ENCODE measurements at regions not wholly inside any gene's neighbourhood (a gene's known extent, or its start where the extent isn't known, plus 50 kb on each side); places are given as distances from the start of the nearest gene placed in this dataset.

DNA sequence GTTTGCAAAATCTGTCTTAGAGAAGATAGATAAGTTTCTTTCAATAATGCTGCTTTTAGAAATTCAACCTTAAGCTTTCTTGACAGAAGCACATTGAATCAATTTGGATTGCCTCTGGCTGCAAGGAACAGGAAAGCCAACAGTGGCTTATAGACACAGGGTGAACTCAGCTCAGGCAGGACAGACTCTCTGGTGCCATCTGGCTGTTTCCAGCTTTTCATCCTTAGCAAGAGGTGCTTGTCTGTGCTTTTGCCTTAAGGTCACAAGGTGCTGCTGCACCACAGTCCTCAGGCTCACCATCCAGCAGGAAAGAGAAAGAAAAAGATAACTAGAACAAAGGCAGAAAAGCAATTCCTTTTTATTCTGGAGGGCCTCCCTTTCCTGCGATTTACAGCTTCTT is 93.7 kb upstream of the ETS2 start:
- intact Hi-C loops (cut with DNase I), result no loop called here
- no peaks in the 10 kb centered on the region for H3K4me1 ChIP-seq
- TF ChIP-seq, protein P1, sequence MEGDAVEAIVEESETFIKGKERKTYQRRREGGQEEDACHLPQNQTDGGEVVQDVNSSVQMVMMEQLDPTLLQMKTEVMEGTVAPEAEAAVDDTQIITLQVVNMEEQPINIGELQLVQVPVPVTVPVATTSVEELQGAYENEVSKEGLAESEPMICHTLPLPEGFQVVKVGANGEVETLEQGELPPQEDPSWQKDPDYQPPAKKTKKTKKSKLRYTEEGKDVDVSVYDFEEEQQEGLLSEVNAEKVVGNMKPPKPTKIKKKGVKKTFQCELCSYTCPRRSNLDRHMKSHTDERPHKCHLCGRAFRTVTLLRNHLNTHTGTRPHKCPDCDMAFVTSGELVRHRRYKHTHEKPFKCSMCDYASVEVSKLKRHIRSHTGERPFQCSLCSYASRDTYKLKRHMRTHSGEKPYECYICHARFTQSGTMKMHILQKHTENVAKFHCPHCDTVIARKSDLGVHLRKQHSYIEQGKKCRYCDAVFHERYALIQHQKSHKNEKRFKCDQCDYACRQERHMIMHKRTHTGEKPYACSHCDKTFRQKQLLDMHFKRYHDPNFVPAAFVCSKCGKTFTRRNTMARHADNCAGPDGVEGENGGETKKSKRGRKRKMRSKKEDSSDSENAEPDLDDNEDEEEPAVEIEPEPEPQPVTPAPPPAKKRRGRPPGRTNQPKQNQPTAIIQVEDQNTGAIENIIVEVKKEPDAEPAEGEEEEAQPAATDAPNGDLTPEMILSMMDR (IDR thresholded peaks at IDR 0.05), result peak; percentile 33
- peaks cover 0 to 6% (median 0%) of the 10 kb centered on the region in 3 donors for H3K27me3 ChIP-seq (ENCODE audit: insufficient read depth in 3 of 3, low read length in 2 of 3)
- DNase-seq (no peak), ATAC-seq (no peak)
- 79 to 87% (median 85%) methylated on average over 1 of the region's 1 CpG for WGBS, 3 donors
- H3K4me3 ChIP-seq, result no peak overlapping the region
- H3K9me3 ChIP-seq, result no peaks in the 10 kb centered on the region
- H3K27ac ChIP-seq, result no peak overlapping the region
- H3K36me3 ChIP-seq (ENCODE audit: insufficient read depth in 1 of 2, low read depth in 1 of 2), result no peaks in the 10 kb centered on the region

DNA sequence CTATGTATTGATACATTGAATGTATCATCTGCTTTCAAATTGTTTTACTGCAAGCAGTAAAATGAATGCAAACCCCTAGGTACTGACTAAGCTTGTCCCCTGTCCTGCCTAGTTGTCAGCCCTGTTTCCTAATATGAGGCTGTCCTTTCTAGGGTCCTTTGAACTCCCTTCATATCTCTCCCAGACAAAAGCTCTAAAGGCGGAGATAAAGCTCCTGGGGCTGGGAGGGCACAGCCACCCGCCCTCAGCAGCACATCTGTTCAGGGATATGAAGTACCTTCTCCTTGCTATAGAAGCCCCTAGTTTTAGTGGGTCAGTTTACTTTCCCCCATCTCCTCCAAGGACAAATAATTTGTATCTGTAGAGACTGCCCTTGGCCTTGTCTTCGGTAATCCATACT is 93.1 kb upstream of the ETS2 start:
- intact Hi-C loops (cut with DNase I), result no loop called here
- TF ChIP-seq, protein P1 (IDR thresholded peaks at IDR 0.05), result no peak
- Histone ChIP-seq H3K36me3 (ENCODE audit: insufficient read depth in 1 of 2, low read depth in 1 of 2) (no peaks in the 10 kb centered on the region), H3K4me1 (no peaks in the 10 kb centered on the region), H3K9me3 (no peaks in the 10 kb centered on the region), H3K27ac (no peak overlapping the region), H3K4me3 (no peak overlapping the region), H3K27me3 (ENCODE audit: insufficient read depth in 3 of 3, low read length in 2 of 3) (peaks cover 0 to 6% (median 0%) of the 10 kb centered on the region in 3 donors)
- DNase-seq, result no peak
- ATAC-seq, result no peak
- 91 to 96% (median 96%) methylated on average over 3 of the region's 3 CpGs for WGBS, 3 donors

DNA sequence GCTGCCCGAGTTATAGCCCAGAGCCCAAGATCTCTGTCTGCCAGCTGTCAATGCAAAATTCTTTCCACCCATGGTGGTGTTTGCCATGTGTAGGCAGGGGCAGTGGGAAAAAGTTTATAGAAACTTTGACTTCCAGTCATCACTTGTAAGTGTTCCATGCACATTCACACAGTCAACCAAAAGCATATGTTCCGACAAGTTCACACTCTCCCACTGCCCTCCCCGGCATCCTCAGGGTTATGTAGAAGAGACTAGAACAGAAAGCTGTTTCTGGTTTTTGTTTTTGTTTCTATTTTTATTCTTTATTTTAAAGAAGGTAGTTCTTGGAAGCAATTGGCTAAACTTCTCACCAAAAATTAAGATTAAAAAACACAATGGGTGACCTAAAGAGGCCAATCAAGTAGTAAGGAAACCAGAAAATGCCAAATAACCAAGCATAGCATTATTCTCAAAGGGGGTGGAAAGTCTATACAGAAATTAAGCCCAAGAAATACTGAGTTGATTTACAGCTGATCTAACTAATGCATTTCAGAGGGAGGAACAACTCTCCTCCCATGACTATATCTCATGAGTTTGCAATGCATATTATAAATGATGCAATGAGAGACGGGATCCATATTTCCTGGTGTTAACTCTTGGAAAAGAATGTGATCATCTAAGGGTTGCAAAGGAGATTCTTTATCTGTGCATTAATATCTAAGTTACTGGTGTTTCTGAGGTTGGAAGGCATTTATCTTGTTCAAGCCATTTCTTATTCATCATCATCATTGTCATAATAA is 91.5 kb upstream of the ETS2 start:
- Histone ChIP-seq H3K27ac (no peak overlapping the region), H3K4me1 (no peaks in the 10 kb centered on the region), H3K27me3 (ENCODE audit: insufficient read depth in 3 of 3, low read length in 2 of 3) (no peaks in the 10 kb centered on the region), H3K4me3 (no peak overlapping the region), H3K36me3 (ENCODE audit: insufficient read depth in 1 of 2, low read depth in 1 of 2) (no peaks in the 10 kb centered on the region), H3K9me3 (no peaks in the 10 kb centered on the region)
- intact Hi-C loops (cut with DNase I), result no loop called here
- no peak for DNase-seq
- TF ChIP-seq, protein P1 (IDR thresholded peaks at IDR 0.05), result no peak
- no peak for ATAC-seq
- WGBS, 3 donors, result 65 to 69% (median 67%) methylated on average over 4 of the region's 4 CpGs

DNA sequence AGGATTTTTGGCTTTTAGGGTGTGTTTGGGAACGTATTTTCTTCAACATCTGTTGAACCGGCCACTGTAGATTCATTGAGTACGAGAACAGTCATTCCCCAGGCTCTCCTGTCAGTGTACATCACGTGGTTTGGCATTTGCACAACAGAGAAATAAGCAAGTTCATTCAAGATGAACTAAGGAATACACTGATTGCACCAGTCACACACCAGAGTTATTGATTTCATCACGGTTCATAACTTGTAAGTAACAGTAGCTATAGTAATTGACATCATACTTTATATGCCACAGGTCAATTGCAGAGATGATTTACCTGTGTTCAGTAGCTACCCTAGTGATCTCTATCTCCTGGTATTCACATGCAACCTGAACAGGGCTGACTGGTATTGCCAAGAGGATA is 90.7 kb upstream of the ETS2 start:
- no peak overlapping the region for H3K27ac ChIP-seq

More for the DNA sequence above, 90.7 kb upstream of the ETS2 start:
- TF ChIP-seq, protein P1 (IDR thresholded peaks at IDR 0.05), result no peak
- no peak overlapping the region for H3K4me3 ChIP-seq
- intact Hi-C loops (cut with DNase I), result no loop called here
- no peaks in the 10 kb centered on the region for H3K9me3 ChIP-seq
- no peak for DNase-seq
- WGBS, 3 donors, result 54 to 61% (median 55%) methylated on average over 5 of the region's 5 CpGs
- no peaks in the 10 kb centered on the region for H3K27me3 ChIP-seq (ENCODE audit: insufficient read depth in 3 of 3, low read length in 2 of 3)
- no peaks in the 10 kb centered on the region for H3K36me3 ChIP-seq (ENCODE audit: insufficient read depth in 1 of 2, low read depth in 1 of 2)
- no peaks in the 10 kb centered on the region for H3K4me1 ChIP-seq
- no peak for ATAC-seq
